G401.6 (cell line): ENCODE measurements at regions not wholly inside any gene's neighbourhood (a gene's known extent, or its start where the extent isn't known, plus 50 kb on each side); places are given as distances from the start of the nearest gene placed in this dataset.

Experiments
- FAIRE-seq: peaks from 2 replicates; lab custom pipeline; 2012; peaks lifted over from hg19 to GRCh38; lab: Jason Lieb, UNC

- no peak for FAIRE-seq
These were observed 327.0 kb downstream of the RAD51AP2 start for GRCh38 chr2:17191223-17191622.

- FAIRE-seq: no peak
These were observed 327.7 kb downstream of the RAD51AP2 start for GRCh38 chr2:17190527-17190926.

GRCh38 chr2:17188721-17189120, 329.5 kb downstream of the RAD51AP2 start:
- no peak for FAIRE-seq

- FAIRE-seq: no peak
These were observed 333.7 kb downstream of the RAD51AP2 start for GRCh38 chr2:17184512-17184911.

GRCh38 chr2:17182399-17182798, 335.8 kb downstream of the RAD51AP2 start:
- FAIRE-seq: no peak

GRCh38 chr2:17181051-17181752, 337.0 kb downstream of the RAD51AP2 start:
- no peak for FAIRE-seq

GRCh38 chr2:17179145-17179808, 339.0 kb downstream of the RAD51AP2 start:
- FAIRE-seq: no peak

- no peak for FAIRE-seq
These were observed 341.2 kb downstream of the RAD51AP2 start for GRCh38 chr2:17177088-17177487.

GRCh38 chr2:17171446-17172049, 346.7 kb downstream of the RAD51AP2 start:
- FAIRE-seq: no peak

- no peak for FAIRE-seq
These were observed 351.7 kb downstream of the RAD51AP2 start for GRCh38 chr2:17166506-17166905.

GRCh38 chr2:17164550-17164949, 353.7 kb downstream of the RAD51AP2 start:
- no peak for FAIRE-seq

GRCh38 chr2:17163638-17164037, 354.6 kb downstream of the RAD51AP2 start:
- FAIRE-seq: no peak

- FAIRE-seq: no peak
These were observed 355.5 kb downstream of the RAD51AP2 start for GRCh38 chr2:17162713-17163112.

- FAIRE-seq: no peak
These were observed 357.6 kb downstream of the RAD51AP2 start for GRCh38 chr2:17160594-17160993.

GRCh38 chr2:17156086-17156485, 362.2 kb downstream of the RAD51AP2 start:
- no peak for FAIRE-seq

GRCh38 chr2:17149945-17150344, 368.3 kb downstream of the RAD51AP2 start:
- FAIRE-seq: no peak

GRCh38 chr2:17148407-17149145, 369.7 kb downstream of the RAD51AP2 start:
- FAIRE-seq: no peak

- no peak for FAIRE-seq
These were observed 371.9 kb downstream of the RAD51AP2 start for GRCh38 chr2:17146358-17146757.

GRCh38 chr2:17136877-17137276, 381.4 kb downstream of the RAD51AP2 start:
- FAIRE-seq: no peak

- FAIRE-seq: no peak
These were observed 382.0 kb downstream of the RAD51AP2 start for GRCh38 chr2:17136231-17136630.

GRCh38 chr2:17135619-17136018, 382.6 kb downstream of the RAD51AP2 start:
- FAIRE-seq: no peak

- no peak for FAIRE-seq
These were observed 385.1 kb downstream of the RAD51AP2 start for GRCh38 chr2:17133052-17133671.
